ENCODE measurements at regions not wholly inside any gene's neighbourhood (a gene's known extent, or its start where the extent isn't known, plus 50 kb on each side); places are given as distances from the start of the nearest gene placed in this dataset.
"Not testable (repeated sequence)": the region's sequence is repeated elsewhere in the genome, so short reads cannot be mapped to it uniquely, and the experiment has no call there.

DNA sequence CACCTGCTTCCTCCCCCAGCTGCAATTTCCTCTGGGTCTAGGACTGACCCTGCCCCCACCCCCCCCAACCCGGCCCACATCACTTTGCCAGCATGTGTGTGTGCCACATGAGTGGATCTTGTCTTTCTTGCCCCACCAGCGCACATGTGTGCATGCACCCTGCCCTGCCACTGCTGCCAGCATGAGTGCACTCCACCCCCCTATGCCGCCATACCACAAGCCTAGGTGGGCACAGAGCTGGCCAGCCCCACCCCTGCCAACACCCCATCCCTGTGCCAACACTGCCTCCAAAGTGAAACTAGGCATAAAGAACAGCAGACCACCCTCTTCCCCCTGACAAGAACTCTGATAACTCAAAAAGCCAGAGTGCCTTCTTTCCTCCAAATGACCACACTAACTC, 296.3 kb upstream of the SGO1 start:
- DNase-seq (ENCODE audit: low spot score) = no peak

DNA sequence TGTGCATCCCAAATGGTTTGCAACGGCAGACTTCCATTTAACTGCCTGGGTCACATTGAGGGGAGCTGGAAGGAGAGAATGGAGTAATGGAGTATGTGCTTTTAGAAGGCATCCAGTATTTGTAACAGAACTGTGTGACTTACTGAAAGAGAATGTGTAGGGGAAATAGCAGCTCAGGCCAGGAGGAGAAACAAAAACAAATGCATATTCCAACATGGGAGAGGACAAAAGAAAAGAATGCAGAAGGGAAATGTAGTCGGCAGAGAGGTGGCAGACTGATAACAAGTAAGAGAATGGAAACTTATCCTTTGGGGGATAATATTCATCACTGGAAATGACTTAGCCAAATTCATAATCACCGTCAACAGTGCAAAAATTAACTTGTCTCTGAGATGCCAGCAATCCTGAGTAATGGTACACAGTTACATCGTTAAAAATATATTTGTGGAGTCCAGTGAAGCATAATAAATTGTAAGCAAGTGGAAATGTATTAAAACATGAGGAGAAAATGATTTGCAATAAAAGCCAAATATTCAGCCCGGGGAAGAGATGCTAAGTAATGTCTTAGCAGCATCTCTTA, 294.9 kb upstream of the SGO1 start:
- DNase-seq (ENCODE audit: low spot score) = no peak

DNA sequence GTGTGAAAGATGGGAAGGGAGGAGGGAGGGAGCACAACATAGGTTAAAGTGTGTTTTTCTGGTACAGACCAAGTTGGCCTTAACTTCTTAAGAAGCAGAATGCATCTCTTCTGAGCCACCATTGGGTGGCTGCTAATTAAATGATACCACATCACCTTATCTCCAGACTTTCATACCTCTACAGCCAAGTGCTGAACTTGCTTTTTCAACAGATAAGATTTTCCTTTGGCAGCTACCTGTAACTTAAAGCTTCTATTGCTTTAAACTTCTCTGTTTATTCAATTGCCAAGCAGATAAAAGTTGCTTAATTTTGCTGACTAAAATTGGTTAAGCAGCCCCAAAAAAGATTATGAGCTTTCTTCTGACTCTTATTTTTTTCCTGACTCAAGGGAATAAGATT, 292.4 kb upstream of the SGO1 start:
- DNase-seq (ENCODE audit: low spot score) = no peak

DNA sequence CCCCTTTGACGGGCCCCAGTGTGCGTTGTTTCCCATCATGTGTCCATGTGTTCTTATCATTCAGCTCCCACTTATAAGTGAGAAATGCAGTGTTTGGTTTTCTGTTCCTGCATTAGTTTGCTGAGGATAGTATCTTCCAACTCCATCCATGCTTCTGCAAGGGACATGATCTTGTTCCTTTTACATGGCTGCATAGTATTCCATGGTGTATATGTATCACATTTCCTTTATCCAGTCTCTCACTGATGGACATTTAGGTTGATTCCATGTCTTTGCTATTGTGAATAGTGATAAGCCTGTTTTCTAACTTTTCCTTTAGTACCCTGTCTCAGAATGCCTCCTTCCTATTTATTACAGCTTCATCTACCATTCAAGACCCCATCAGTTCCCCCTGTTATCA, 278.2 kb upstream of the SGO1 start:
- DNase-seq (ENCODE audit: low spot score) = not testable (repeated sequence)

DNA sequence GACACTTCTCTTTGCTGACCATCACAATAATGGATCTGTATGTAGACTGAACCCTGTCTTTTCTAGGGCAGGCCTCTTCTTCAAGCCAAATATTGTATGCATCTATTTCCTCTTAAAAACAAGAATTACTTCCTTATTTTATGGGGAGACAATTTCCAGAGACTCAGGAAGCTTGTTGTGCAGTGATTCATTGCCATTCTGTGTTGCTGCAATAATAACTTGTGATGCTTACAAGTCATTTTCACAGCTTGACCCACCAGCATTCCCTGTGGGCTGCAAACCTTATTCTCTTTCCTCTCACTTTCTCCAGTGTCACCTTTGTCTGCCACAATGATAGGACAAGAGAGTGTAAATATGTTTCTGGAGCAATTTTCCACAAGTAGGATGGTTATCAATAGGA, 276.7 kb upstream of the SGO1 start:
- DNase-seq (ENCODE audit: low spot score) = no peak

DNA sequence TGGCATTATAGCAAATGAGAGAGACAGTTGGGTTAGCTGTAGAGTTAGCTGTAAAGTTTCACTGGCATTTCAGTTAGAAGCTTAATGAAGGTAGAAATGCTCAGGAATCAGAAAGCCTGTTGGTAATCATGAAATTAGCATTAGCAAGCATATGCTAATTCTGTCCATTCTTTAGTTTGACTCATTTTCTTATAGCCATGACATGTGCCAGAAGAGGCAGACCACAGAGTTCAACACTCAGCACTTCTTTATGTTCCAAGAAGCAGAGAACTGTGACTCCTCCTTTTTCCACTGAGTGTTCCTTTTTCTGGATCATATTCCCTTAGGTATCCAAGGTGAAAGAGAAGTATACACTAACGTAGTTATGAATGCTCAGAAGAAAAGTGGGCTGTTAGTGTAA, 276.2 kb upstream of the SGO1 start:
- DNase-seq (ENCODE audit: low spot score) = no peak

DNA sequence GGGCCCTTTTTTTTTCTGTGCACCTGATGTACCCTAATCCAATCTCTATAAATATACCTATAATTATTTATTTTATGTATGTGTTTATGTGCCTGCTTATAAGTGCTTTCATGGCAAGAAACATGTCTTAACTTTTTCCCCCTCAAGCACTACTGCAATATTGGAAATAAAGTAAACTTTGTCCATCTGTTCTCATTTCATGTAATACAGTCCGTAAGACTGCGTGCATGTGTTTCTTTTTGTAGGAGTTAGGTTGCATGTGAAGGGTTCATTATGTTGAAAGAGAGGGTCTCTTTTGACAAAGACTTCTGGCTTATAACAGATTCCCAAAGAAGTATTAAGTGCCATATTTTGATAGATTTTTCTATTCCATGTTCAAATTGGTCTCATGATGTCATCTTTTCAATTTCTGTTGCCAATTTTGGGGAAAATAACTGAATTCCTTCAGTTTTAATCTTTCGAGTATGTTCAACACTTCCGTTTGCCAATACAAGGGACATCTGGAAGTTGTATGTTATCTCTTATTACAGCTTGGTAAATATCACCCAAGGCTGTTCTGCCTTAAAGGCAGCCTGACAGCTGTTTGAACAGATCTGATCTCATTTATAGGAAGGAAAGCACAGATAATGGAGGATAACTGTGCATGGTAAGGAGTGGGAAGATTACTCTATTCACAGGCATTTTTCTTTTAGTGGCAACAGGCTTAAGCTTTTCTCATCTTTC, 273.1 kb upstream of the SGO1 start:
- DNase-seq (ENCODE audit: low spot score) = no peak

DNA sequence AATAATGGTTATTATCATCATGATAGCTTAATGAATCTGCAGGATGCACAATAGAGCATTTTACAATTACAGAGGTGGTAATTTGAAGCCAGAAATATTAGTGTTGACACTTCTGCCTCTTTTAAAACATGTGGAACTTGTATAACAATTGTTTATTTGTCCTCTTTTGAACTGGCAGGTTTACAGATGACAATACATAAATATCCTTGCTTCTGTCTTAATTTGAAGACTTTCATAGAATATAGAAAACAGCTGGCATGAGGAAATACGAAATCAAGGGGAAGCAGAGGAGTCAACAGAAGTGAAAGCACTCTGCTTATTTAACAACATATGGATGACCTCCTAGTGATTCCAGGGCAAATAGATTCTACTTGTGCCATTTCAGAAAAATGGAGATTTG, 270.5 kb upstream of the SGO1 start:
- no peak for DNase-seq (ENCODE audit: low spot score)

DNA sequence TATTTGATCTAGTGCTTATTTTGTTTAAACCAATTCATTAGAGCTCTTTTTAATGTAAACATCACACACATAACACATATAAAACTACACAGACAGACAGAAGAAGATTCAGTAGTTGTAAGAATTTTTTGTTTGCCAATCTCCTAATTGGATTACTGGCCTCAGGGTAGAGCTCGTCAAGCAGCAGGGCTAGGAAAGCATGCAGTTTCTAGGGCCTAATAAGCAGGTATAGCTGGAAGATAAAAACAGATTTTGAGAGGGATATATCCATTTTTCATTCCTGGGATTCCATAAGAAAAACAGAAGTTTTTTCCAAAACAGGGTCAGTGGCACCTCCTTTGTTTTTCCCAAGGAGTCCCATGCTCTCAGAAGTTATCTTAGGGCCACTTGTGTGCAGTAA, 265.2 kb upstream of the SGO1 start:
- no peak for DNase-seq (ENCODE audit: low spot score)

DNA sequence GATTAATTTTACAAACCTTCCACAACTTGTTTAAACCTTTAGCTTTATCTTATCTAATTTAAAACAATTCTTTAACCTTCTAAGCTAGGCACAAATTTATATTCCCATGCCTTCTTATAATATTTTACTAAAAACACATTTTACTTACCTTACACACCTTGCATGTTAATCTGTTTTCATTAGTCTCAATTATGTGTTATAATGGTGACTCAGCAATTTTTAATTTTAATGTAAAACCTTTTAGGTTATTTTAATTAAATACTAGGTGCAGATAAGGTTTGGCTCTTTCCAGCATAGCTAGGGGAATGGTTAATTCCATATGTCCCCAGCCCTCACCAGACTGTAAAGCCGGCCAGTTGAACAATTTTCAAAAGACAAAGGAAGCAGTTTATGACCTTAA, 264.6 kb upstream of the SGO1 start:
- no peak for DNase-seq (ENCODE audit: low spot score)

DNA sequence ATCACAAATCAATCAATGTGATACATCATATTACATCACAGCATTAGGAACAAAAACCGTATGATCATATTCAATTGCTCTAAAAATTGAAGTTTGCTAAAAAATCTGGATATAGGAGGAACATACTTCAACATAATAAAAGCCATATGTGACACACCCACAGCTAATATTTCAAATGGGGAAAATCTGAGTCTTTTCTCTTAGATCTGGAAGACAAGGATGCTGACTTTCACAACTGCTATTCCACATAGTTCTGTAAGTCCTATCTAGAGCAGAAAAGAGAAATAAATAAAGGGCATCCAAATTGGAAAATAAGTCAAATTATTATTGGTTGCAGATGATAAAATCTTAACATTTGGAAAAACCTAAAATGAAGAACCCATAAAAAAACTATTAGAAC, 256.8 kb upstream of the SGO1 start:
- DNase-seq (ENCODE audit: low spot score) = no peak

DNA sequence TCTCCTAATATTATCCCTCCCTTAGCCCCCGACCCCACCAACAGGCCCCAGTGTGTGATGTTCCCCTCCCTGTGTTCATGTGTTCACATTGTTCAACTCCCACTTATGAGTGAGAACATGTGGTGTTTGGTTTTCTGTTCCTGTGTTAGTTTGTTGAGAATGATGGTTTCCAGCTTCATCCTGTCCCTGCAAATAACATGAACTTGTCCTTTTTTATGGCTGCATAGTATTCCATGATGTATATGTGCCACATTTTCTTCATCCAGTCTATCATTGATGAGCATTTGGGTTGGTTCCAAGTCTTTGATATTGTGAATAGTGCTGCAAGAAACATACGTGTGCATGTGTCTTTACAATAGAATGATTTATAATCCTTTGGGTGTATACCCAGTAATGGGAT, 241.3 kb upstream of the SGO1 start:
- DNase-seq (ENCODE audit: low spot score) = not testable (repeated sequence)

DNA sequence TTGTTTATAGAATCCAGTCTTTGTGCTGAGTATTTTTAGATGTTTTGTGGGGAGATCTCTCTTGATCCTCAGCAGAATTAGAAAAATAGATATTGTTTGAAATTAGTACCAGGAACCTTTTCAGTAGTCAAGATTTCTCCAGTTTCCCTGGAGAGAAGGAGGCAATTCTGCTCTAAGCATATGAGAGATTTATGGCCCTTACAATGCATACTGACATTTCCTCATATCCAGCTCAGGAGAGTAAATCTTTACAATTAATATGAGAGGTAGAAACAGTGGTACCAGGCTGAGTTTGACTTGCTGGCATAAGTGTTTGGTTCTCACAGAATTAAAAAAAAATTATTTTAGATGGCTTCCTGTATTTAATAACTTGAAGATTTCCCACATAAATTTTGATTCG, 239.1 kb upstream of the SGO1 start:
- DNase-seq (ENCODE audit: low spot score) = no peak

DNA sequence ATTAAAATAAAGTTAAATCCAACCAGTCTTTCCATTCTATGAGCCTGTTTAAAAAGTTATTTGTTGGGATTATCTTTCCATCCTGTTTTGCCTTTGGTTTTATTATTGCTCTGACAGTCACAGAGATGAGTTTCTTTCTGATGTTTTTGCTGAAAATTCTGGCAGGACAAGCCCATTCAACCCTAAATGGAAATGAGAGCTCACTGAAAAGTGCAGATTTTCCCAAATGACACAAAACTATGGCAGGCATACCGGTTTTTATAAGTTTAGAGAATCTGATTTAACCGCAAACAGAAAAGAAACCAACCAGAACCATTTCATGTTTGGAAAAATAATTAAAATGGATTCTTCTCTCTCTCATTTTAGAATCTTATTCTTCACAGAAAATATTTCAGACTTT, 238.1 kb upstream of the SGO1 start:
- no peak for DNase-seq (ENCODE audit: low spot score)

DNA sequence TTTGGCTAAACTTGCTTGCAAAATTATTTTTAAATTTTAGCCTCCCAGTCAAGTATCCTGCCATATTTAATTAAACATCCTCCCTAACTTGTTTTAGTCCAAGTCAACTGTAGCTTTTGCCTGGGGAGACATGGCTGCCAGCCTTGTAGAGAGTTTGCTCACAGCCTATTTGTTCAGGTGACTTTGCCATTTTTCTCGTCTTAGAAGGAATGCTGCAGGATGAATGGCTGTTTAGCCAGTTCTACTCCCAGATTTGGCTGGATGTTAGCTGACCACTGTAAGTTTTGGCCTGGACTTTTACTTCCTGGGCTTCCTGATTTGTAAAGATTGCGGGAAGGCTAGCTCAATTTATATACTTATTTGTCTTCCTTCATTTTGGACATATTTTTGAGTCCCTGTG, 236.4 kb upstream of the SGO1 start:
- no peak for DNase-seq (ENCODE audit: low spot score)

DNA sequence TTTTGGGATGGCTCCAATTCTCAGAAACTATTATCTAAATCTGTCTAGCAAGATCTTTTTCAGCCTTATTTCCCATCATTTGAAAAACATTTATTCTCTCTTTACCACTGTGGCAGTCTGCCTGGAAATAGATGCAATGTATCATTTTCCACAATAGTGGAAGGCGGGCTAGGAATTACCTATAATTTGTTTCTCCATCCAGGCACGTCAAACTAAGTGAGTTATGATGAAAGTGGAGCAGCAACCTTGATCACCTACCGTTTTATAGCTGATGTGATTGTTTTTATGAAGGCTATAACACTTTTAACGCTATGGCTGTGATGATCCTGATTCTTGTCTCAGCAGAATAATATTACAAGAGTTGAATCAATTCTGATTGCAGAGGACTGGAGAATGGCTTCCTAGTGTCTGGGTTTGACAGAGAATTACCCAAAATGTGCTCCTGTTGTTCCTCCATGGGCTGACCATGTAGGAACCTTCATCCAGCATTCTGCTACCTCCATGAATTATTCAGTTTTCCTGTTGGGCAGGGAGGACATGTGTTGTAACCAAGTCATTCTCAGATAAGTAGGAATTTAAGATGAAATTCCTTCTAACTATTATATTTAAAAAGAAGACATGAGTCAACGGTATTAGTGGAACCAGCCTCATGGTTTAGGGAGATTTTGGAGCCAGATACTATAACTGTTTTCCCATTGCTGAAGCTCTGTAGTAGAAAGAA, 231.5 kb upstream of the SGO1 start:
- DNase-seq (ENCODE audit: low spot score) = no peak

DNA sequence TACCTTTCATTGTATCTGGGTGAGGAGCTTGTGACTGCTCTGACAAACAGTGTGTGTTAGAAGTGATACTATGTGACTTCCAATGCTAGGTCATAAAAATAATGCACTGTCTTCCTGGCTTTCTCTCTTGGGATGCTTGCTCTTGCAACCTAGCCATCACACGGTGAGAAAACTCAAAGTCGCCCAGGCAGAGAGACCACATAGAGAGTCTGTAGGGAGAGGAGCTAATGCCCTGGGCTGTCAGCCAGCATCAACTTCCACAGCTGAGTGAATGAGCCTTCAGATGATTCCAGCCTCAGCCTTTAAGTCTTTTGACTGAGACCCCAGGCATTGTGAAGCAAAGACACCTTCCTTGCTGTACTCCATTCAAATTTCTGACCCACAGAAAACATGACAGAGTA, 220.6 kb upstream of the SGO1 start:
- DNase-seq (ENCODE audit: low spot score) = no peak

DNA sequence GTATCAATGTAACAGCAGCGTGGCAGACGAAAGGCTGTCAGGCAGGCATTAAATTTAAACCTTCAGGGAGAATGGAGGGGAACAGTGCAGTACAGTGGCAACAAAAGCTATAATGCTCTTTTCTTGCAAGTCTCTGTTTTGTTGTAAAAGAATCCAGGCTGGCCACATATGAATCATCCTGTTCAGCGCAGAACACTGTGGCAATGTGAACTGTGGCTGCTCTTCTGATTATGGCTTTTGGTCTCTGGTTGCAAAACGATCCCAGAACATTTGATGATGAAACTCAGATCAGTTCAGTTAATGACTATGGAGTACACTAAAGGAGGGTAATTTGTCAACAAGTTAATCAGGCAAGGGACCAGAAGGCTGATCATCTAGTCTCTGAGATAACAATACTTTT, 219.7 kb upstream of the SGO1 start:
- DNase-seq (ENCODE audit: low spot score) = no peak

DNA sequence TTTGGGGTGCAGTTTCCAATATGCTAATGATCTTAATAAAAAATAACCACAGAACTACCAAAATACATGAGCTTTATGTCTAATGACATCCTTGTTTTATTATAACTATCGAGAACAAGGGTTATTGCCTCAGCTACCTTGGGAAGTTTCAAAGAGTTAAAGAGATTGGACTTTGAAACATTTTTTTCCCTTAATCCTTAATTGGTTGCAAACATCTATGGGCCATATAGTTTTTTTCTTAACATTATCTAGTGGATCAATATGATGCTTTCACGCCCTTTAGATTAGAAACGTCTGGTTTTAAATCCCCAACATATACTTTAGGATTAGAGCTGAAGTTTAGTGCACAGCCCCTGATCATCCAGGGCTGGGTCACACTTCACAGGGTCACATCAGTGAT, 219.2 kb upstream of the SGO1 start:
- no peak for DNase-seq (ENCODE audit: low spot score)

DNA sequence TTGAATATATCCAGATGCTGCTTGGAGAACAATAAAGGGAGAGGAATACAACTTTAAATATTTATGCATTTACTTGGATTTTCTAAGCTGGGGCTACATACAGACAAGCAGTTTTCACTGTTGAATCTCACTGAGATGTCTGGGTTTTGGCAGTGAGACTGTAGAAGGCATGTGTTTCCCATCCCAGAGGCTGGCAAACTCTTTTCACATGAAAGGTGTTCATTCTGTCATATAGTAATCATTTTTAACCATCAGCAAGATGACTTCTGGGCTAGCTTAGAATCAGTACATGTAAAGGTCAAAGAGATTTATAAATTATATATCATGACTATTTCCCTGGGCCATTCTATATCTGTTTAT, 218.7 kb upstream of the SGO1 start:
- no peak for DNase-seq (ENCODE audit: low spot score)

DNA sequence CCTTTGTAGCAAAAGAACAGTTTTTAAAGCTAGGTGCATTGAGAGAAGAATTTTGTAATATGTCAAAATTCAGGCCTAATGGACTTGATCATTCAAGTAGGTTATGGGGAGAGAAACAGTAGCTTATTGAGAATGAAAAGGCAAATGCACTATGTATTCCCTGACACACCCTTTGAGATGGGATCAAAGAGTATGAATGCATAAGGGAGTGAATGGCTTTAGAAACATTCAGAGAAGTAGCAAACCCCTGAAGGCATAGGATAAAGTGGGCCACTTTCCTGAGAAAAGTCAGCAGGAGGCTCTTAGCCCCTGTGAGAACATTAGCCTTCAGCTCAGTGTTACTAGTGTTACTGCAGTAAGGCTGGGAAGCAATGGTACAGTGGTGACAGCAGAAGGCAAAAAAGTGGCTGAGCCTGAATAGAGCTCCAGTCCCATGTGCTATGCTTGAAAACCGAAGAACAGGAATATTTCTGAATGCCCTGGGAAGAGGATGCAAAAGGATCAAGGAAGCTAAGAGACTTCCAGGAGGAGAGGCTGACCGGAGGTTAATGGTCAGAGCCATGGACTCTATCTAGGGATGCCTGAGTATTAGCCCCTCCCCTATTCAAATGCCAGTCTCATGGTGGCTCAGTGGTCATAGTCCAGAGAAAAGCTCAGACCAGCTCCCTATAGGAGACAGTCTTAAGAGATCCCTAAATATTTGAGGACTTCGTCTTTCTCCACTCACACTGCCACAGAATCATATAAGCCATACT, 218.2 kb upstream of the SGO1 start:
- no peak for DNase-seq (ENCODE audit: low spot score)

DNA sequence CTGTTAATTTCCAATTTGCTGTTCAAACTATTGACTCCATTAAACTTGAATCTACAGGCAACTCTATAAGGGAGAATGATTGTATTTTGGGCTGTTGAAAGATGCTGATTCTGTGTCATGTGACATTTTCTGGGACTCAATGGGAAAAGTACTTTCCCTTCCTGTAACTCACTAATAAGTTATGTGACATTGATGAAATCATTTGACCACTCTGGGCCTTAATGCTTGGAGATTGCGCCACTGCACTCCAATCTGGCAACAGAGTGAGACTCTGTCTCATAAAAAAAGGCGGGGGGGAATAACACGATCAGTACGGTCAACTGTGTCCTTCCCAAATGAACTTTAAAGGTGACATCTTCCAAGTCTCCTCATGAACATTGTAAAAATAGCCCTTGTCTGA, 215.2 kb upstream of the SGO1 start:
- DNase-seq (ENCODE audit: low spot score) = no peak

DNA sequence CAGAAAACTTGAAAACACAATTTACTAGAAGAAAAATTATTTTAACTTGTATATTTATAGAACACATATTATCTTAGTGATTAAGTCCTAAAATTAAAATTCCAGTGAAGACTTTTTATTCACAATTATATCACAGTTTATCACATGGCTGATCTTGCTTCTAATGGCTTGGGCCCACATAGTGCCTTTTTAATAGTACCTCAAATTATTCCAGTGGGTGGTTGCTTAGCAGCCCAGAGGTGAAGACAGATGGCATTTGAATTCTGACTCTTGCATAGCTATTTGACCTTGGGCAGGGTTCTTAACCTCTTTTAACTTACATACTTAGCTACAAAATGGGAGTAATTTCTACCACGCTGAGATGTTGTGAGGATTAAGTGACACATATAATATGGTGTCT, 214.7 kb upstream of the SGO1 start:
- no peak for DNase-seq (ENCODE audit: low spot score)
